ENCODE measurements at regions not wholly inside any gene's neighbourhood (a gene's known extent, or its start where the extent isn't known, plus 50 kb on each side); places are given as distances from the start of the nearest gene placed in this dataset.

- H3K9me3 Mint-ChIP-seq (ENCODE audit: unreplicated experiment) = no peaks in the 10 kb centered on the region
- H3K4me3 Mint-ChIP-seq (ENCODE audit: unreplicated experiment) = no peak overlapping the region
- no peak overlapping the region for H3K27ac Mint-ChIP-seq (ENCODE audit: unreplicated experiment)
- H3K27me3 Mint-ChIP-seq (ENCODE audit: unreplicated experiment) = no peaks in the 10 kb centered on the region
- no peak for TF ChIP-seq CTCF (IDR thresholded peaks at IDR 0.05; ENCODE audit: partially characterized antibody, unreplicated experiment)
- no peaks in the 10 kb centered on the region for H3K36me3 Mint-ChIP-seq (ENCODE audit: unreplicated experiment)
- H3K4me1 Mint-ChIP-seq (ENCODE audit: low read depth, unreplicated experiment) = peaks cover 7% of the 10 kb centered on the region
- no peak for DNase-seq
Observed at GRCh38 chrX:30156880-30157560, 58.3 kb upstream of the MAGEB2 start.

- H3K36me3 Mint-ChIP-seq (ENCODE audit: unreplicated experiment) = no peaks in the 10 kb centered on the region
- no peak for DNase-seq
- H3K4me1 Mint-ChIP-seq (ENCODE audit: low read depth, unreplicated experiment) = no peaks in the 10 kb centered on the region
- no peak overlapping the region for H3K4me3 Mint-ChIP-seq (ENCODE audit: unreplicated experiment)
- no peak for TF ChIP-seq CTCF (IDR thresholded peaks at IDR 0.05; ENCODE audit: partially characterized antibody, unreplicated experiment)
- no peaks in the 10 kb centered on the region for H3K9me3 Mint-ChIP-seq (ENCODE audit: unreplicated experiment)
- no peak overlapping the region for H3K27ac Mint-ChIP-seq (ENCODE audit: unreplicated experiment)
- no peaks in the 10 kb centered on the region for H3K27me3 Mint-ChIP-seq (ENCODE audit: unreplicated experiment)
Observed at GRCh38 chrX:30161043-30161442, 54.3 kb upstream of the MAGEB2 start.

All from glutamatergic neuron (in vitro differentiated cells).